H9 (cell line): ENCODE measurements at regions not wholly inside any gene's neighbourhood (a gene's known extent, or its start where the extent isn't known, plus 50 kb on each side); places are given as distances from the start of the nearest gene placed in this dataset.

ENCODE experiments used
- DNase-seq: peaks from one replicate; pipeline ENCODE4 v3.0.0-alpha.2; 2017
- H2AFZ ChIP-seq: one replicate; pipeline ENCODE4 v1.6.1; 2013; ENCODE audit warnings: mild to moderate bottlenecking, low read length, control low read depth, moderate library complexity
- H2AK5ac ChIP-seq: 2 replicates; pipeline ENCODE4 v1.6.1; 2013; ENCODE audit warnings: low read length, control low read depth, mixed read lengths; ENCODE audit not compliant: insufficient read length
- H2BK120ac ChIP-seq: one replicate; pipeline ENCODE4 v1.6.1; 2013; ENCODE audit warnings: low read depth, mild to moderate bottlenecking, low read length, control low read depth, inconsistent platforms; ENCODE audit not compliant: poor library complexity, severe bottlenecking
- H2BK12ac ChIP-seq: 2 replicates; pipeline ENCODE4 v1.6.1; 2013; ENCODE audit warnings: low read length, control low read depth, mixed read lengths, low read depth; ENCODE audit not compliant: insufficient read length
- H2BK15ac ChIP-seq: 2 replicates; pipeline ENCODE4 v1.6.1; 2013; ENCODE audit warnings: low read depth, low read length, control low read depth
- H2BK20ac ChIP-seq: one replicate; pipeline ENCODE4 v1.6.1; 2013; ENCODE audit warnings: low read depth, mild to moderate bottlenecking, low read length, control low read depth, inconsistent platforms; ENCODE audit not compliant: poor library complexity, severe bottlenecking
- H2BK5ac ChIP-seq: 2 replicates; pipeline ENCODE4 v1.6.1; 2013; ENCODE audit warnings: low read length, control low read depth, mixed read lengths; ENCODE audit not compliant: insufficient read length
- H3K14ac ChIP-seq: 2 replicates; pipeline ENCODE4 v1.6.1; 2013; ENCODE audit warnings: low read length, control low read depth; ENCODE audit not compliant: insufficient read depth
- H3K18ac ChIP-seq: 2 replicates; pipeline ENCODE4 v1.6.1; 2013; ENCODE audit warnings: low read depth, mild to moderate bottlenecking, mixed read lengths, low read length, control low read depth; ENCODE audit not compliant: insufficient read length
- H3K23ac ChIP-seq: 2 replicates; pipeline ENCODE4 v1.6.1; 2013; ENCODE audit warnings: low read length, control low read depth, mixed read lengths, low read depth; ENCODE audit not compliant: insufficient read length
- H3K23me2 ChIP-seq: 2 replicates; pipeline ENCODE4 v1.6.1; 2013; ENCODE audit warnings: low read depth, mild to moderate bottlenecking, mixed read lengths, low read length, control low read depth; ENCODE audit not compliant: insufficient read length, poor library complexity, severe bottlenecking
- H3K27ac ChIP-seq: 2 replicates; pipeline ENCODE4 v1.5.1; 2013; ENCODE audit warnings: low read length, control low read depth, mixed read lengths, low read depth; ENCODE audit not compliant: insufficient read length
- H3K27me3 ChIP-seq: 2 replicates; pipeline ENCODE4 v1.6.1; 2013; ENCODE audit warnings: low read length, control low read depth, inconsistent platforms; ENCODE audit not compliant: insufficient read depth
- H3K4ac ChIP-seq: 2 replicates; pipeline ENCODE4 v1.6.1; 2013; ENCODE audit warnings: low read depth, mild to moderate bottlenecking, control low read depth, inconsistent platforms, low read length, moderate library complexity
- H3K4me1 ChIP-seq: 2 replicates; pipeline ENCODE4 v1.6.1; 2013; ENCODE audit warnings: low read length, control low read depth, inconsistent platforms; ENCODE audit not compliant: insufficient read depth
- H3K4me2 ChIP-seq: 2 replicates; pipeline ENCODE4 v1.6.1; 2013; ENCODE audit warnings: low read length, control low read depth, mixed read lengths; ENCODE audit not compliant: insufficient read length, insufficient read depth
- H3K56ac ChIP-seq: 2 replicates; pipeline ENCODE4 v1.6.1; 2013; ENCODE audit warnings: low read depth, mild to moderate bottlenecking, mixed read lengths, low read length, control low read depth; ENCODE audit not compliant: insufficient read length
- H3K79me1 ChIP-seq: 2 replicates; pipeline ENCODE4 v1.6.1; 2013; ENCODE audit warnings: low read depth, mild to moderate bottlenecking, moderate library complexity, low read length, control low read depth, inconsistent platforms; ENCODE audit not compliant: insufficient read depth, poor library complexity, severe bottlenecking
- H3K79me2 ChIP-seq: 2 replicates; pipeline ENCODE4 v1.6.1; 2013; ENCODE audit warnings: low read length, control low read depth, inconsistent platforms; ENCODE audit not compliant: insufficient read depth
- H3K9ac ChIP-seq: 2 replicates; pipeline ENCODE4 v1.6.1; 2013; ENCODE audit warnings: low read length, control low read depth, mixed read lengths; ENCODE audit not compliant: insufficient read length; ENCODE audit errors: extremely low read depth
- H3K9me3 ChIP-seq: one replicate; pipeline ENCODE4 v1.6.1; 2013; ENCODE audit warnings: low read depth, low read length, inconsistent platforms; ENCODE audit not compliant: control insufficient read depth
- H3T11ph ChIP-seq: one replicate; pipeline ENCODE4 v1.6.1; 2013; ENCODE audit warnings: mild to moderate bottlenecking, low read length, control low read depth, inconsistent platforms
- H4K20me1 ChIP-seq: one replicate; pipeline ENCODE4 v1.6.1; 2013; ENCODE audit not compliant: control insufficient read depth, insufficient read length, insufficient read depth
- H4K5ac ChIP-seq: 2 replicates; pipeline ENCODE4 v1.6.1; 2013; ENCODE audit warnings: low read depth, mild to moderate bottlenecking, mixed read lengths, low read length, control low read depth; ENCODE audit not compliant: insufficient read length
- H4K8ac ChIP-seq: replicated peaks from 2 replicates; pipeline ENCODE4 v1.6.1; 2013; ENCODE audit warnings: low read length, control low read depth, mixed read lengths, low read depth; ENCODE audit not compliant: insufficient read length
- H4K91ac ChIP-seq: 2 replicates; pipeline ENCODE4 v1.6.1; 2013; ENCODE audit warnings: low read depth, mild to moderate bottlenecking, moderate library complexity, mixed read lengths, low read length, control low read depth; ENCODE audit not compliant: insufficient read length
- H3K27ac Mint-ChIP-seq, 3 experiments: 2 replicates in 2 of 3; 3 replicates in 1 of 3; pipeline ENCODE4 v1.8.0; 2020 to 2021; ENCODE audit warnings: mixed read lengths in 3 of 3, mild to moderate bottlenecking in 1 of 3, moderate library complexity in 1 of 3
- H3K27me3 Mint-ChIP-seq: 2 replicates; pipeline ENCODE4 v1.8.0; 2021; ENCODE audit warnings: low read depth, mild to moderate bottlenecking, moderate library complexity, mixed read lengths
- H3K36me3 Mint-ChIP-seq, 3 experiments: 2 replicates in 2 of 3; 3 replicates in 1 of 3; pipeline ENCODE4 v1.8.0; 2020 to 2021; ENCODE audit warnings: low read depth in 3 of 3, mixed read lengths in 3 of 3; ENCODE audit not compliant: insufficient read depth in 1 of 3
- H3K4me1 Mint-ChIP-seq, 2 experiments: 2 replicates each; pipeline ENCODE4 v1.8.0; 2020; ENCODE audit warnings: mixed read lengths in 2 of 2
- H3K4me3 Mint-ChIP-seq, 2 experiments: 2 replicates in 1 of 2; 3 replicates in 1 of 2; pipeline ENCODE4 v1.8.0; 2020 to 2021; ENCODE audit warnings: mild to moderate bottlenecking in 2 of 2, mixed read lengths in 2 of 2, moderate library complexity in 1 of 2
- H3K9me3 Mint-ChIP-seq, 2 experiments: 2 replicates in 1 of 2; 3 replicates in 1 of 2; pipeline ENCODE4 v1.8.0; 2020; ENCODE audit warnings: mild to moderate bottlenecking in 2 of 2, mixed read lengths in 2 of 2, moderate library complexity in 1 of 2
- CTCF ChIP-seq: fragments of 200-600 bp; sonication (generic); conservative IDR thresholded peaks from 3 replicates; pipeline ENCODE4 v1.8.0; 2021; ENCODE audit warnings: antibody characterized with exemption, mild to moderate bottlenecking
- WGBS: extraction: QIAGEN DNeasy Blood & Tissue Kit; methylation state at CpG from one replicate; pipeline ENCODE4 v1.1.7; 2013; ENCODE audit warnings: missing lambda C conversion rate, low lambda C conversion rate, mixed read lengths; ENCODE audit not compliant: insufficient read length; ENCODE audit errors: extremely low coverage; 5-methylcytosine and 5-hydroxymethylcytosine counted together

DNA sequence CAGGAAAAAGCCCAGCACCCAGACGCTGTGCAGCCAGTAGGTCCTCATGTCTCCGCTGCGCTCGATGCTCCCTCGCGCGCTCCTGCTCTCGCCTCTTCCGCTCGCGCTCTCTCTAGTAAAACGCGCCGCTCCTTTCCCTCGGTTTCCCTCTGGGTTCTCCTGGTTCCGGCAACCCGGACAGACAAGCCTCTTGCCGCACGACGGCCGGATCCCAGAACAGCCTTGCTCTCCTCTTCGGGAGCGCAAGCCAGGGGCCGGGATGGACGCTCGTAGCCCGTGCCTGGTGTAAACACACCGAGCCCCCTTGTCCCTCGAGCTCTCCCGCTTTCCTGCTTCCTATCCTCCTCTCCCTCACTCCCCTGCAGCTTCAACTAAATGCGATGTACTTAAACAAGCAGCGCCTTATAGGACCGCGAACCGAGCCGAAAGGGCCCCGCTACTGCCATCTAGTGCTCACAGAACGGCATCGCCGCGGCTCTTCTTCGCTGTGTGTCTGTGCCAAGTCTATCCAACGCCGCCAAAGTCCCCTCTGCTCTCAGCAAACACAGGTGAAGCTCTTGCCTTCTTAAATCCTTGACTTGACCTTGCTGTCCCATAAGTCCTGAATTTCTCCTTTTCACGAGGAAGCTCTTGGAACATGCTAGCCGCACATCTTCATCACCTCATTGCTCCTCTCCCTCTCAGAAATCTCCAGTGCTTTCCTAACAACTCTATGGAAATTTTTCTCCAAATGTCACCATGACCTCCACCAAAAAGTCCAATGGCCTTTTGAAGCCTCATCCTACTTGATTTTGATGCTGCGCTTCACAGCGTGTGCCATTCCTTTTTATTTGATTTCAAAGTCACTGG is 1037.2 kb downstream of the IGSF11 start:
- Histone ChIP-seq H4K91ac (no peak overlapping the region), H4K5ac (no peak overlapping the region), H3K56ac (no peak overlapping the region), H3K27me3 (peaks cover 6% of the 10 kb centered on the region; the same call in 1 of the 2 replicates), H3K18ac (no peak overlapping the region), H3K9ac (no peak overlapping the region), H3K14ac (no peak overlapping the region), H3K27ac (no peak overlapping the region), H2BK5ac (no peak overlapping the region), H4K8ac (no peak overlapping the region), H3K4me2 (peak overlapping the region; percentile 59), H3K23me2 (peaks cover 8% of the 10 kb centered on the region), H2BK15ac (no peak overlapping the region), H3K79me2 (no peaks in the 10 kb centered on the region), H4K20me1 (no peaks in the 10 kb centered on the region), H3K9me3 (no peaks in the 10 kb centered on the region), H3K4me1 (peaks cover 2% of the 10 kb centered on the region; the same call in 1 of the 2 replicates), H3T11ph (no peak overlapping the region), H2BK12ac (no peak overlapping the region), H2AK5ac (no peak overlapping the region), H2BK20ac (no peak overlapping the region), H2BK120ac (no peak overlapping the region), H3K4ac (no peak overlapping the region), H3K79me1 (no peaks in the 10 kb centered on the region), H3K23ac (no peak overlapping the region), H2AFZ (no peak overlapping the region)
- H3K36me3 Mint-ChIP-seq = no peaks in the 10 kb centered on the region
- WGBS = no CpG with 5 or more reads among the region's 48 CpGs
- peaks cover 6 to 10% of the 10 kb centered on the region in 2 experiments for H3K4me1 Mint-ChIP-seq
- peak; percentile 91 for TF ChIP-seq CTCF
- no peak overlapping the region for H3K4me3 Mint-ChIP-seq
- H3K9me3 Mint-ChIP-seq = no peaks in the 10 kb centered on the region
- peaks cover 8% of the 10 kb centered on the region for H3K27me3 Mint-ChIP-seq
- peak; percentile 91 for DNase-seq
- H3K27ac Mint-ChIP-seq = no peak overlapping the region
